ENCODE measurements at regions not wholly inside any gene's neighbourhood (a gene's known extent, or its start where the extent isn't known, plus 50 kb on each side); places are given as distances from the start of the nearest gene placed in this dataset.

- no peak overlapping the region for H3K4me3 ChIP-seq (ENCODE audit: control insufficient read depth, low read depth, low read length)
- no peak for DNase-seq (ENCODE audit: low read depth)
- TF ChIP-seq CTCF (IDR thresholded peaks at IDR 0.05; ENCODE audit: control insufficient read depth, insufficient read depth, low read depth, low read length, missing control alignments): no peak
These were observed 572.1 kb downstream of the REEP3 start for GRCh38 chr10:64093304-64093703.

GRCh38 chr10:64093946-64094535, 572.8 kb downstream of the REEP3 start:
- no peak for TF ChIP-seq CTCF (IDR thresholded peaks at IDR 0.05; ENCODE audit: control insufficient read depth, insufficient read depth, low read depth, low read length, missing control alignments)
- H3K4me3 ChIP-seq (ENCODE audit: control insufficient read depth, low read depth, low read length): no peak overlapping the region
- no peak for DNase-seq (ENCODE audit: low read depth)

- no peak for DNase-seq (ENCODE audit: low read depth)
These were observed 575.7 kb downstream of the REEP3 start for GRCh38 chr10:64096941-64097340.

GRCh38 chr10:64097391-64098122, 576.4 kb downstream of the REEP3 start:
- no peak for TF ChIP-seq CTCF (IDR thresholded peaks at IDR 0.05; ENCODE audit: control insufficient read depth, insufficient read depth, low read depth, low read length, missing control alignments)

More at GRCh38 chr10:64096941-64097340, 575.7 kb downstream of the REEP3 start:
- no peak overlapping the region for H3K4me3 ChIP-seq (ENCODE audit: control insufficient read depth, low read depth, low read length)
- no peak for TF ChIP-seq CTCF (IDR thresholded peaks at IDR 0.05; ENCODE audit: control insufficient read depth, insufficient read depth, low read depth, low read length, missing control alignments)

GRCh38 chr10:64098994-64099393, 577.8 kb downstream of the REEP3 start:
- no peak overlapping the region for H3K4me3 ChIP-seq (ENCODE audit: control insufficient read depth, low read depth, low read length)
- DNase-seq (ENCODE audit: low read depth): no peak
- no peak for TF ChIP-seq CTCF (IDR thresholded peaks at IDR 0.05; ENCODE audit: control insufficient read depth, insufficient read depth, low read depth, low read length, missing control alignments)

More at GRCh38 chr10:64097391-64098122, 576.4 kb downstream of the REEP3 start:
- no peak for DNase-seq (ENCODE audit: low read depth)
- no peak overlapping the region for H3K4me3 ChIP-seq (ENCODE audit: control insufficient read depth, low read depth, low read length)

GRCh38 chr10:64101606-64102263, 580.5 kb downstream of the REEP3 start:
- TF ChIP-seq CTCF (IDR thresholded peaks at IDR 0.05; ENCODE audit: control insufficient read depth, insufficient read depth, low read depth, low read length, missing control alignments): no peak
- DNase-seq (ENCODE audit: low read depth): no peak
- no peak overlapping the region for H3K4me3 ChIP-seq (ENCODE audit: control insufficient read depth, low read depth, low read length)

Measured in AG09309 (cell line).